GM19328 (cell line): ENCODE measurements at regions not wholly inside any gene's neighbourhood (a gene's known extent, or its start where the extent isn't known, plus 50 kb on each side); places are given as distances from the start of the nearest gene placed in this dataset.

Source experiments
- ATAC-seq: cut with Tn5 transposase; IDR thresholded peaks from one replicate; pipeline ENCODE4 v1.9.1; 2021; ENCODE audit warnings: mild to moderate bottlenecking, moderate library complexity; ENCODE audit not compliant: unreplicated experiment

GRCh38 chr1:221444346-221444745 is 297.5 kb downstream of the DUSP10 start:
- ATAC-seq = no peak

- no peak for ATAC-seq
Measured at GRCh38 chr1:221448585-221449175, 293.2 kb downstream of the DUSP10 start.

- ATAC-seq = no peak
Measured at GRCh38 chr1:221449194-221449593, 292.7 kb downstream of the DUSP10 start.

- no peak for ATAC-seq
Measured at GRCh38 chr1:221449801-221450470, 292.0 kb downstream of the DUSP10 start.

GRCh38 chr1:221451741-221452140 is 290.1 kb downstream of the DUSP10 start:
- ATAC-seq = no peak

GRCh38 chr1:221454096-221454495 is 287.8 kb downstream of the DUSP10 start:
- ATAC-seq = no peak

GRCh38 chr1:221456918-221457317 is 285.0 kb downstream of the DUSP10 start:
- ATAC-seq = no peak

GRCh38 chr1:221457685-221458446 is 284.0 kb downstream of the DUSP10 start:
- no peak for ATAC-seq

GRCh38 chr1:221458447-221459156 is 283.3 kb downstream of the DUSP10 start:
- no peak for ATAC-seq

GRCh38 chr1:221459558-221459957 is 282.3 kb downstream of the DUSP10 start:
- no peak for ATAC-seq

- ATAC-seq = no peak
Measured at GRCh38 chr1:221462345-221462744, 279.5 kb downstream of the DUSP10 start.

- ATAC-seq = no peak
Measured at GRCh38 chr1:221468546-221468945, 273.3 kb downstream of the DUSP10 start.

GRCh38 chr1:221469476-221469875 is 272.4 kb downstream of the DUSP10 start:
- no peak for ATAC-seq

- ATAC-seq = no peak
Measured at GRCh38 chr1:221470000-221470698, 271.7 kb downstream of the DUSP10 start.

- ATAC-seq = no peak
Measured at GRCh38 chr1:221473411-221473810, 268.5 kb downstream of the DUSP10 start.

GRCh38 chr1:221477252-221477651 is 264.6 kb downstream of the DUSP10 start:
- no peak for ATAC-seq

- peak; percentile 85 for ATAC-seq
Measured at GRCh38 chr1:221478050-221478949, 263.6 kb downstream of the DUSP10 start.

- ATAC-seq = no peak
Measured at GRCh38 chr1:221487781-221488524, 253.9 kb downstream of the DUSP10 start.

- no peak for ATAC-seq
Measured at GRCh38 chr1:221488550-221488949, 253.3 kb downstream of the DUSP10 start.
